K562 (cell line): ENCODE measurements at regions not wholly inside any gene's neighbourhood (a gene's known extent, or its start where the extent isn't known, plus 50 kb on each side); places are given as distances from the start of the nearest gene placed in this dataset.

ENCODE experiments used
- ATAC-seq: fragments of 200-7000 bp; cut with Tn5 transposase; 3 replicates; pipeline ENCODE4 v1.9.1; 2020; ENCODE audit warnings: moderate library complexity
- BruUV-seq: library from RNA; stranded (reverse); fragments of 400-500 nt; replicated peaks from 2 replicates; lab custom pipeline; 2021; lab: Mats Ljungman, UMichigan
- CTCF ChIA-PET: fragments of 300-600 bp; formaldehyde crosslinking; extraction: SDS; loops from one replicate; lab custom pipeline; 2021; ENCODE audit warnings: low intra/inter-chr PET ratio; lab: Yijun Ruan, JAX
- POLR2A ChIA-PET: fragments of 300-600, 350-650 bp; sonication (Branson Sonifier 250); formaldehyde crosslinking; extraction: SDS; loops from one replicate; lab custom pipeline; 2021; ENCODE audit warnings: antibody characterized with exemption, inconsistent platforms; lab: Yijun Ruan, JAX
- DNase-seq, 4 experiments: peaks; one replicate each; pipeline versions ENCODE4 v3.0.0 to v3.0.0-alpha.2; 2011 to 2018; ENCODE audit warnings: low spot score in 3 of 4, mixed read lengths in 3 of 4; ENCODE audit errors: extremely low read depth in 1 of 4
- FAIRE-seq: peaks from 2 replicates; lab custom pipeline; 2011; peaks lifted over from hg19 to GRCh38; lab: Jason Lieb, UNC
- H2AFZ ChIP-seq: 2 replicates; pipeline ENCODE4 v1.6.0; 2011; ENCODE audit warnings: low read depth, low read length, control low read depth, inconsistent platforms
- H3K27ac ChIP-seq: fragments of 200-600 bp; 3 replicates; pipeline ENCODE4 v1.8.0; 2011; ENCODE audit warnings: low read depth, mild to moderate bottlenecking, control low read depth, inconsistent platforms, low read length, moderate library complexity, mixed read lengths; ENCODE audit errors: extremely low read depth
- H3K27me3 ChIP-seq, 2 experiments: fragments of 300-600 bp in 1 of 2; 2 replicates in 1 of 2; 3 replicates in 1 of 2; pipeline versions ENCODE4 v1.6.0 to v1.8.0; 2011; ENCODE audit warnings: inconsistent platforms in 2 of 2, low read length in 2 of 2, mild to moderate bottlenecking in 1 of 2, mixed read lengths in 1 of 2, moderate library complexity in 1 of 2; ENCODE audit not compliant: control insufficient read depth in 2 of 2, insufficient read depth in 2 of 2
- H3K36me3 ChIP-seq: fragments of 300-600 bp; 3 replicates; pipeline ENCODE4 v1.8.0; 2011; ENCODE audit warnings: mild to moderate bottlenecking, low read length, inconsistent platforms; ENCODE audit not compliant: control insufficient read depth, insufficient read depth
- H3K4me1 ChIP-seq, 2 experiments: fragments of 200-600 bp in 1 of 2; replicated peaks in 1 of 2; 2 replicates in 1 of 2; 3 replicates in 1 of 2; pipeline versions ENCODE4 v1.5.1 to v1.8.0; 2011; ENCODE audit warnings: inconsistent platforms in 2 of 2, low read length in 2 of 2, mild to moderate bottlenecking in 1 of 2, mixed read lengths in 1 of 2, moderate library complexity in 1 of 2; ENCODE audit not compliant: control insufficient read depth in 2 of 2, insufficient read depth in 2 of 2
- H3K4me2 ChIP-seq: 2 replicates; pipeline ENCODE4 v1.6.1; 2011; ENCODE audit warnings: low read length, control low read depth, inconsistent platforms, mixed read lengths; ENCODE audit not compliant: insufficient read depth
- H3K4me3 ChIP-seq: fragments of 200-600 bp; sonication (generic), shearing (Covaris generic); 2 replicates; pipeline ENCODE4 v1.5.1; 2016; ENCODE audit warnings: control low read depth, inconsistent platforms
- H3K79me2 ChIP-seq: fragments of 200-600 bp; 3 replicates; pipeline ENCODE4 v1.8.0; 2011; ENCODE audit warnings: low read length, inconsistent platforms; ENCODE audit not compliant: control insufficient read depth, insufficient read depth
- H3K9ac ChIP-seq, 2 experiments: 2 replicates each; pipeline versions ENCODE4 v1.6.0 to v1.6.1; 2011; ENCODE audit warnings: low read depth in 2 of 2, low read length in 2 of 2, control low read depth in 1 of 2, inconsistent platforms in 1 of 2, mild to moderate bottlenecking in 1 of 2, mixed read lengths in 1 of 2; ENCODE audit not compliant: insufficient read depth in 1 of 2
- H3K9me1 ChIP-seq: one replicate; pipeline ENCODE4 v1.6.0; 2011; ENCODE audit warnings: inconsistent platforms, mild to moderate bottlenecking, low read length, moderate library complexity; ENCODE audit not compliant: control insufficient read depth, insufficient read depth
- H3K9me3 ChIP-seq: replicated peaks from 2 replicates; pipeline ENCODE4 v1.5.1; 2011; ENCODE audit warnings: low read depth, low read length, inconsistent platforms; ENCODE audit not compliant: control insufficient read depth, insufficient read depth
- H4K20me1 ChIP-seq: replicated peaks from 2 replicates; pipeline ENCODE4 v1.6.1; 2011; ENCODE audit warnings: low read length, inconsistent platforms, mixed read lengths; ENCODE audit not compliant: control insufficient read depth, insufficient read depth
- CBFB ChIP-seq: sonication (generic); formaldehyde crosslinking; IDR thresholded peaks from 2 replicates; pipeline ENCODE4 v1.4.0; 2020; ENCODE audit warnings: mild to moderate bottlenecking, missing genetic modification reagents
- CXXC5 ChIP-seq: fragments of 250-450 bp; sonication (Bioruptor Pico); IDR thresholded peaks from 2 replicates; pipeline ENCODE4 v1.8.0; 2022; ENCODE audit warnings: inconsistent platforms, mild to moderate bottlenecking, moderate library complexity
- EZH2 ChIP-seq: IDR thresholded peaks from 2 replicates; pipeline ENCODE4 v1.6.1; 2012; ENCODE audit warnings: low read depth, mild to moderate bottlenecking, inconsistent platforms, low read length, borderline replicate concordance
- FOXA1 ChIP-seq: fragments of 450-650 bp; IDR thresholded peaks from 2 replicates; pipeline ENCODE4 v1.6.1; 2016; ENCODE audit warnings: mild to moderate bottlenecking, borderline replicate concordance
- HDAC3 ChIP-seq: fragments of 450-650 bp; IDR thresholded peaks from 2 replicates; pipeline ENCODE4 v1.6.1; 2018; ENCODE audit warnings: borderline replicate concordance, mild to moderate bottlenecking, moderate library complexity; ENCODE audit not compliant: partially characterized antibody
- HEY1 ChIP-seq: fragments of 250-450 bp; sonication (Bioruptor Pico); IDR thresholded peaks from 2 replicates; pipeline ENCODE4 v1.5.0; 2020; ENCODE audit warnings: mild to moderate bottlenecking, moderate library complexity, borderline replicate concordance
- MAFF ChIP-seq: IDR thresholded peaks from 2 replicates; pipeline ENCODE4 v1.6.1; 2012; ENCODE audit warnings: low read length, improper control_type of control experiment
- MTA1 ChIP-seq: fragments of 450-650 bp; IDR thresholded peaks from 2 replicates; pipeline ENCODE4 v1.6.1; 2017; ENCODE audit warnings: borderline replicate concordance
- NRF1 ChIP-seq, 2 experiments: fragments of 450-650 bp; IDR thresholded peaks in 1 of 2; conservative IDR thresholded peaks in 1 of 2; 2 replicates each; pipeline ENCODE4 v1.6.1; 2014; ENCODE audit warnings: mild to moderate bottlenecking in 2 of 2
- PTBP1 ChIP-seq: fragments of 200-400 bp; formaldehyde crosslinking; IDR thresholded peaks from 2 replicates; pipeline ENCODE4 v1.6.1; 2017; ENCODE audit warnings: low read depth, low read length
- RBFOX2 ChIP-seq: fragments of 200-400 bp; formaldehyde crosslinking; IDR thresholded peaks from 2 replicates; pipeline ENCODE4 v1.6.1; 2017; ENCODE audit warnings: low read depth, mild to moderate bottlenecking, low read length, moderate library complexity
- RBM17 ChIP-seq: fragments of 200-400 bp; formaldehyde crosslinking; IDR thresholded peaks from 2 replicates; pipeline ENCODE4 v1.6.1; 2017; ENCODE audit warnings: low read depth, mild to moderate bottlenecking, low read length, borderline replicate concordance
- SMAD4 ChIP-seq: fragments of 250-450 bp; sonication (Bioruptor Pico); conservative IDR thresholded peaks from 2 replicates; pipeline ENCODE4 v1.8.0; 2021; ENCODE audit warnings: inconsistent platforms, mild to moderate bottlenecking, moderate library complexity
- TAL1 ChIP-seq: fragments of 450-650 bp; IDR thresholded peaks from 2 replicates; pipeline ENCODE4 v1.6.1; 2016; ENCODE audit warnings: mild to moderate bottlenecking
- ZNF12 ChIP-seq: sonication (generic); formaldehyde crosslinking; IDR thresholded peaks from 2 replicates; pipeline ENCODE4 v1.4.0; 2020; ENCODE audit warnings: mild to moderate bottlenecking, missing genetic modification reagents
- ZNF124 ChIP-seq: sonication (generic); formaldehyde crosslinking; IDR thresholded peaks from 2 replicates; pipeline ENCODE4 v1.8.1; 2022; ENCODE audit warnings: missing genetic modification reagents
- ZNF140 ChIP-seq: fragments of 250-450 bp; sonication (Bioruptor Pico); IDR thresholded peaks from 2 replicates; pipeline ENCODE4 v1.8.0; 2021; ENCODE audit warnings: moderate library complexity, mild to moderate bottlenecking, inconsistent platforms
- ZZZ3 ChIP-seq: fragments of 450-650 bp; IDR thresholded peaks from 2 replicates; pipeline ENCODE4 v1.6.1; 2016; ENCODE audit warnings: antibody characterized with exemption, mild to moderate bottlenecking, moderate library complexity
- WGBS: fragments of 100-300 bp; shearing (Covaris generic); methylation state at CpG from one replicate; pipeline ENCODE4 v1.1.6; 2016; ENCODE audit warnings: low coverage, mixed read lengths; ENCODE audit not compliant: insufficient coverage; ENCODE audit errors: missing lambda C conversion rate; 5-methylcytosine and 5-hydroxymethylcytosine counted together
- in situ Hi-C: fragments of 300-500 bp; cut with MboI; formaldehyde crosslinking; loops from 4 replicates; pipeline ENCODE4 v1.15.0; 2018; ENCODE audit warnings: inconsistent platforms, mixed read lengths
- intact Hi-C: fragments of 100-400 bp; cut with micrococcal nuclease; formaldehyde crosslinking; loops from 2 replicates; pipeline ENCODE4 v1.14.2; 2022

DNA sequence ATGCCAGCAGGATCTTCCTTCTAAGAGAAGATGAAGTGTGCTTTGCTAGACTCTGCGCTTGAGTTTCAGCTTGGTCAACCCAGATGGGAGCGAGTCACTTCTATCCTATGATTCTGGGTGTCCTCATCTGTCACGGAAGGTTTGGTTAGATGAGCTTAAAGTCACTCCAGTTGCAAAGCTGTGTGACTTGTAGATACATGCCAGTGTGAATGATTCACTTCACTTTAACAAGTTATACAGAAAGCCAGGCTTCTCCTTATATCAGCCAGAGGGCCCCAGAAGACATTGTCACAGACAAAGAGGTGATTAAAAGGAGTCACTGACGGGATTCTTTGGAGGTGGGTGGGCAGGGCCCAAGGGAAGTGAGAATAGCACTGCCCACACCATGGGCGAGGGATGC lies 122.6 kb upstream of the PFKP start:
- Histone ChIP-seq H3K4me1 (no peaks in the 10 kb centered on the region), H3K27ac (no peak overlapping the region), H3K36me3 (no peaks in the 10 kb centered on the region), H3K27me3 (peaks cover 0 to 9% of the 10 kb centered on the region in 2 experiments; a peak in 3 of 5 replicates), H4K20me1 (no peaks in the 10 kb centered on the region)
- no peak for DNase-seq
- in situ Hi-C loops = no loop called here
- TF ChIP-seq SMAD4 (CRISPR knock-in tag) (no peak), ZNF124 (CRISPR knock-in tag) (no peak), FOXA1 (no peak), RBFOX2 (no peak), PTBP1 (no peak), HDAC3 (no peak)
- TF ChIP-seq, all 486 proteins: peak for 0
- FAIRE-seq = no peak
- CTCF ChIA-PET = no interaction called here
- H2AFZ ChIP-seq = no peak overlapping the region
- WGBS = 0% methylated on average over 5 of the region's 5 CpGs
- POLR2A ChIA-PET = no interaction called here
- BruUV-seq = no TSS peak
- ATAC-seq = no peak
- H3K79me2 ChIP-seq = no peaks in the 10 kb centered on the region
- H3K9ac ChIP-seq = no peak overlapping the region
- no peaks in the 10 kb centered on the region for H3K9me3 ChIP-seq
- intact Hi-C loops = no loop called here
- H3K4me2 ChIP-seq = no peak overlapping the region
- H3K4me3 ChIP-seq = no peak overlapping the region
- no peaks in the 10 kb centered on the region for H3K9me1 ChIP-seq

- BruUV-seq = no TSS peak
- H3K4me2 ChIP-seq = no peak overlapping the region
- no peak for FAIRE-seq
- in situ Hi-C loops = no loop called here
- H3K36me3 ChIP-seq = no peaks in the 10 kb centered on the region
- no peak overlapping the region for H3K4me3 ChIP-seq
- no peaks in the 10 kb centered on the region for H3K9me3 ChIP-seq
- no peaks in the 10 kb centered on the region for H3K79me2 ChIP-seq
- H3K27ac ChIP-seq = no peak overlapping the region
- no peak overlapping the region for H3K9ac ChIP-seq
- intact Hi-C loops = no loop called here
- H2AFZ ChIP-seq = no peak overlapping the region
- H3K4me1 ChIP-seq = no peaks in the 10 kb centered on the region
- DNase-seq = no peak
- H3K27me3 ChIP-seq = peaks cover 0 to 8% of the 10 kb centered on the region in 2 experiments; a peak in 3 of 5 replicates
- POLR2A ChIA-PET = no interaction called here
- 2% methylated on average over 7 of the region's 7 CpGs for WGBS
- CTCF ChIA-PET = no interaction called here
- H4K20me1 ChIP-seq = no peaks in the 10 kb centered on the region
- no peaks in the 10 kb centered on the region for H3K9me1 ChIP-seq
- no peak for ATAC-seq
- no peak for TF ChIP-seq RBM17
- no peak for TF ChIP-seq ZZZ3
- no peak for TF ChIP-seq CBFB (CRISPR knock-in tag)
- TF ChIP-seq HEY1 (CRISPR knock-in tag) = no peak
- no peak for TF ChIP-seq MAFF
- no peak for TF ChIP-seq NRF1 (conservative IDR thresholded peaks at IDR 0.05 in 1 of 2, IDR thresholded peaks at IDR 0.05 in 1 of 2)
- no peak for TF ChIP-seq MTA1
- no peak for TF ChIP-seq TAL1
- TF ChIP-seq ZNF140 (CRISPR knock-in tag) = no peak
- no peak for TF ChIP-seq CXXC5 (CRISPR knock-in tag)
- TF ChIP-seq EZH2 = no peak
- no peak for TF ChIP-seq ZNF12
Observed at GRCh38 chr10:2943932-2944614, 123.3 kb upstream of the PFKP start.
